GM21423 (cell line): ENCODE measurements at regions not wholly inside any gene's neighbourhood (a gene's known extent, or its start where the extent isn't known, plus 50 kb on each side); places are given as distances from the start of the nearest gene placed in this dataset.
"Not testable (repeated sequence)": the region's sequence is repeated elsewhere in the genome, so short reads cannot be mapped to it uniquely, and the experiment has no call there.

Experiments used
- ATAC-seq: cut with Tn5 transposase; IDR thresholded peaks from one replicate; pipeline ENCODE4 v1.9.1; 2021; ENCODE audit warnings: mild to moderate bottlenecking, moderate library complexity; ENCODE audit not compliant: unreplicated experiment

DNA sequence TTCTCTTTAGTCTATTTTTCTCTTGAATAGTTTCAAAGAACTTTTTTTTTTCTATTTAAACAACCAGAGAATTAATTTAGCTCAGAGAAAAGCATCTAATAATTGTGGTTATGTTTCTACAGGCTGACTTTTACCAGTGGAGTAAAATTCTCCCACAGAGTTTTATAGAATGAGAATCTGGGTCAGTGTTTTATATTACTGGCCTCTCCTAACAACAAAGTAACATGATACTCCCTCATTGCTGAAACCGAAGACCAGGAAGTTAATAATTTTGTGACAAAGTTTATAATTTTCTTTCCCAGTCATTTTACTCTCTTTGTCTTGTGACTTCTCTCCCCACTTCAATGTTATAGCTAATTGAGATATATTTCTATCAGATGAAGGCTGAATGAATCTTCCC is 946.9 kb downstream of the EPHA3 start:
- no peak for ATAC-seq

DNA sequence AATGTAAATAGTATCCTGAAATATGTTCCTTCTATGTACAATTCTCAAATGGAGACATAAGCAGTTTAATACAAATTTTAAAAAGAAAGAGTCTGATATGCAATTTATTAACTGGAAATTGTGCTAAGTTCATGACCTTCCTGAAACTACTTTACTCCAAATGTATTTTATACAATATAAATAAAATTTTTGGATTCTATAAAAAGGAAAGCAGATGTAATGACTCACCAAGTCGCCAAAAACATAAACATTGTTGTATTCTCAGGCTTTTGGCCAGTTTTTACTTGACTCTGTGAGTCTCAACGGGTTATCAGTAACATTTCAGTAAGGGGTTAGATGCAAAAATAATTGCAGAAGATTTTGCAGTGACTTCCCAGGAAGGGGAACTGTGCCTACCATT is 948.2 kb downstream of the EPHA3 start:
- ATAC-seq, result no peak

- ATAC-seq, result no peak
Observed at GRCh38 chr3:90056281-90057032, 949.0 kb downstream of the EPHA3 start.

DNA sequence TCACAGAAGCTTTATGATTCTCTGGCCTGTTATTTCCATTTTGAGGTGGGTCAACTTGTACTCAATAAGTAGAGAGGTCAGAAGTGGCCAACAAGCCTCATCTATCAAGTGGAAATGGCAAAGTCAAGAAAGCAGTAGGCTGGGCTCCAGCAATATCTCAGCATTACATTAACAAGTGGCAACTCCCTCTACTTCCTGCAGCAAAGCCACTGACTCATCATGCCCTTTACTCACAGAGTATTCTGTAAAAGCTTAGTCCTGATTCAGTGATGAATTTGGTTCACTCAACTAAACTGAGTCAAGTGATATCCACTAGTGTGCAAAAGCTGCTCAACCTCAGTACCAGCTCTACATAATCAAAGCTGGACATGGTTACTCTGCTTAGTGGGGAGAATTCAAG is 954.6 kb downstream of the EPHA3 start:
- ATAC-seq, result no peak

DNA sequence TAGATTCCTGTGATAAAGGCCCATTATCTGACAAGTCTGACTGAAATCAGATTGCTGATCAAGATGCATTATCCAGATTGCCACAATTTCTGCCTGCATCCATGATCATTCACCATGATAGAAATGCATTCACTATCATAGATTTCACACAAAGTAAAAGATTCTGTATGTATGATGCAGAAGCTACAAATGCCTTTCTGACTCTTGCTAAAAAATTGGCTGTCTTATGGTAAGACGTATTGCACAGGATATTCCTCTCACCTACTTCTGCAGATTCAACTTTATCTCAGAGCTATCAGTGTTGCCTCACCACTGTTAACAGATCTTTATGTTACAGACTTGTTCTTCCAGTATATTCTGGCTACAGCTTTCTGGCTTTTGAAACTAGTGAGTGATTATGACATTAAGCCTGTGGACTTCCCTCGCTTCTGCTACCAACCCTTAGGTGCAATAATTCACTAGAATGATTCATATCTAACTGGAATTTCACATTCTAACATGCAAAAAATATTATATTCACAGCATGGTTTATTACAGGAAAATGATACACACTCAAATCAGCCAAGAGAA is 955.3 kb downstream of the EPHA3 start:
- ATAC-seq, result no peak

DNA sequence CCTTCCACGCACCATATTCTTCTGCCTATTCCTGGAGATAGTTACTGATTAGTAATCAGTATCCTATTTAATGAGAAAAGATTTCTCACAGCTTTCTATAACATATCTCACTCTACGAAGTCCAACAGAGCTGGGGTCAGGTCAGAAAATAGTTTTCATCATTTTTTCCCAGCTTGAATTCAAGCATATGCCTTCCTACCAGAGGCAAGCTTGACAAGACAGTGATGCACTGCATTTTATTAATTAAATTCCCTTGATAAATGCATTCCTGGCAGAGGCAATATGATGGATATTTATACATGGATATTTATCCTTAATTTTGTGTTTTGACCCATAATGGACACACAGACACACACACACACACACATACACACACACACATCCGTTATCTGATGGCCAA is 961.4 kb downstream of the EPHA3 start:
- ATAC-seq, result no peak

GRCh38 chr3:90069748-90070147 is 962.3 kb downstream of the EPHA3 start:
- no peak for ATAC-seq

DNA sequence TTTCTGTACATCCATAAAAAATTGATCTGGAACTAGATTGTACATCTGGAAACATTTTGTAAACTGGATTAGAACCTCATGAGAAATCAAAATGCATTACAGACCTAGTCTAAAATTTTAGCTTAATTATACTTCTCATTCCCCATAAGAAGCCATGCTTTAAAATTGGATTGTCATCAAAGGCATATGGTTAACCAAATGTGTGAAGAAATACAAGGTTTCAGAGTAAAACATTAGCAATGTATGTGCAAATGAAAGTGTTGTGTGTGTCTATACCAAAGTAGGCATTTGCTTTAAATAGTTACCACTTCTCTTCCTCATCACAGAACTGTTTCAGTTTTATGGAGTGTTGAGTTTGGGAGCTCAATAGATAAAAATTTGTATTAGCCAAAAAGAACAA is 968.7 kb downstream of the EPHA3 start:
- no peak for ATAC-seq

- no peak for ATAC-seq
Observed at GRCh38 chr3:90080988-90081387, 973.6 kb downstream of the EPHA3 start.

- ATAC-seq, result not testable (repeated sequence)
Observed at GRCh38 chr3:90086297-90086696, 978.9 kb downstream of the EPHA3 start.

DNA sequence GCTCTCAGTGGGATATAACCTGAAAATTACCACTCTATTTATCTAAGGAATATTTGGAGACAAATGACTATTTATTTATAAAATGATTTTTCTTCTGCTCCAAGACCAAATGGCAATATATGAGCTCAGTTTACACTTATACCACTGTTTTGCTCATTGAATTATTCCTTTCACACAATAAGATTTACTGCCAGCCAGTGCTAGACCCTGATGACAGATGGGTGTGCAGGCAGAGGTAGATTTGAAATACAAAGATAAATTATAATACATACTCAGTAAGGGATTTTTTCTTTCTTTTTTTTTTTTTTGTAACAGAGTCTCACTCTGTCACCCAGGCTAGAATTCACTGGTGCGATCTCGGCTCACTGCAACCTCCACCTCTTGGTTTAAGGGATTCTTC is 980.3 kb downstream of the EPHA3 start:
- ATAC-seq, result no peak

DNA sequence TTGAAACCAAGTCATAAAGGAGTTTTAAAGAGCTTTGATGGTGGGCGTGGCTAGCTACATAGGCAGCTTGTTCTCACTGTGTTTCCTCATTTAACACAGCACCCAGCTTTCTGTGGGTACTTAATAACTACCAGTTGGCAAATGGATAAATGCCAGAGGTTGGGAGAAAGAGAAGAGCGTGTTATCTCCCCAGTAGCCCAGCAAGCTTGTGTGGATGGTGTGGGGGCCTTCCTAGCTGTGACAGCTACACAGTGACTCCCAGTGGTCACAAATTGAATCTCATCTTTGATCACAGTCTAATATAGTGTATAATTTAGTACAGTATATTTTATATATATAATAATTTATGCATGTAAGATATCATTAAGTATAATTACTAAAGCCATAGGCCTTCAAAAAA is 984.1 kb downstream of the EPHA3 start:
- peak; percentile 59 for ATAC-seq

- ATAC-seq, result no peak
Observed at GRCh38 chr3:90092994-90093393, 985.6 kb downstream of the EPHA3 start.

DNA sequence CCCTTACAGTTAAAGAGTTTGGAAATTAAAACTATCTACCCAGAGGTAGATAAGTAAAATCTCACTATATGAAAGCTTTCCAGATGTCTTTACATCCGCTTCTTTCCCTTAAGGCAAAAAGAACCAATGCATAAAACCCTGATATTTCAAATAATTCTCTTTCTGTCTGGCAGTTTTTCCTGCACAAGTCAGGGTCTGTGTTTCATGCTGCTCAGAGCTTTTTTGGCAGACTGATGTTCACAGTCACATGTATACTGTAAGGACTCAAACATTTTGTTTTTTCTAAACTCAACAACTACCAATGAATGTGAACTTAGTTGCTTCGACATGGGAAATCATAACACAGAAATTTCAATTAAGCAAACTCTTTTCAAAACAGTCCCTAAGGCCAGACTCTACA is 988.4 kb downstream of the EPHA3 start:
- no peak for ATAC-seq

DNA sequence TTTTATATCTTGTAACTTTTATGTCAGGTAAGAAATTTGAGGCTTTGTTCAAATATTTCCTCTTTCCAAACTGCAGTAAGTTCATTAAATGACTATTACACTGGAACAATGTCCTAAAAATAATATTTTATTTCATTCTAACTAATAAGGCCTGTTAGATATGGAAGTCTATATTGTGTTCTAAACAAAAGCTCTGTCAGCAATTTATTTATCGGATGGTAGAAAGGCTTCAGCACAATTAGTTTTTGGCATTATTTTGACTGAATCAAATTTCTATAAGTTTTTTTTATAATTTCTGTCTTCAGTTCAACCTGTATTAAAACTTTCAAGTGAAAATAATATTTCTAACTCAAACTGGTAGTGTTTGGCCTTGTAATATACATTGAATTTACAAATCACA is 992.1 kb downstream of the EPHA3 start:
- ATAC-seq, result no peak

DNA sequence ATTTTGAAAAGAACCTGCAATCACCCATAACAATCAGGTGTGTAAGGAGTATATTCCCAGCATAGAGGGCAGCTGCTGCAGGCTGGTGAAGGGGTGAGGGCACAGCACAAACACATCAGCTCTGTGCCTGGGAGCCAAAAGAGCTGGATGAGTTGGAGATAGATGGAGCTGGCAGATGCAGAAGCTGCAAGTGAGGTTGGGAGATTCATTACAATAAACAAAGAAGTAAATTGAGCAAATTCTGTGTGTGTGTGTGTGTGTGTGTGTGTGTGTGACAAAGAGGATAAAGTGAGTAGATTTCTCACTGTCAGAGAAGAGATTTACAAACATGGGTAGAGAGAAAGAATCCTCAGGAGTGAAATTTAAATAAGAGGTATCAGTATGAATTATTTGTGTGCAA is 994.7 kb downstream of the EPHA3 start:
- ATAC-seq, result no peak

DNA sequence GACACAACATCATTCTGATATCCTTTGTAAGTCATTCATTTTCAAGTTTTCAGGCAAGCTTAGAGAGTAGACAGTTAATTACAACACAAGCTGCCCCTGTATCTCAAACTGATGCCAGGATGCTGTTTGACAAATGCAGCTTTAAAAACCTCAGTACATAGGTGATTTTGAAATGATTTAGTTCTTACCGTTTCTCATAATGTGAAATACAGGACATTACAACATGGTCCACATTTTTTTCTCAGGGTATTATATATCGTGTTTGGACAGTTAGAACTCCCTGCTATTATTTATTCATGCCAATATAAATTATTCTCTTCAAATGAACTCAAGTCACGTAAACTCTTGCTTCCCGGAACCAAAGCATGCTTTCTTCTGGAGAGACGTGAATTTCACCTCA is 1013.9 kb downstream of the EPHA3 start:
- ATAC-seq, result no peak

DNA sequence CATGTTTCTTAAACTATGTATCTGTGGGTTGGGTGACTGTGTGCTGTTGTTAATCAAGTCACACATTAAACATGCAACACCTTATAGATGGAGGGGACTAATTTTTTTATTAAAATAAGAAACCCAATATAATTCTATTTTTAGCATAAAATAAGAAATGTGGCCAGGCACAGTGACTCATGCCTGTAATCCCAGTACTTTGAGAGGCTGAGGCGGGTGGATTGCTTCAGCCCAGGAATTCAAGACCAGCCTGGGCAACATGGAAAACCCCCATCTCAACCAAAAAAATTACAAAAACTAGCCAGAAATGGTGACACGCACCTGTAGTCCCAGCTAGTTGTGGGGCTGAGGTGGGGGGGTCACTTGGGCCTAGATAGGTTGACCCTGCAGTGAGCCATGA is 1021.0 kb downstream of the EPHA3 start:
- ATAC-seq, result no peak

DNA sequence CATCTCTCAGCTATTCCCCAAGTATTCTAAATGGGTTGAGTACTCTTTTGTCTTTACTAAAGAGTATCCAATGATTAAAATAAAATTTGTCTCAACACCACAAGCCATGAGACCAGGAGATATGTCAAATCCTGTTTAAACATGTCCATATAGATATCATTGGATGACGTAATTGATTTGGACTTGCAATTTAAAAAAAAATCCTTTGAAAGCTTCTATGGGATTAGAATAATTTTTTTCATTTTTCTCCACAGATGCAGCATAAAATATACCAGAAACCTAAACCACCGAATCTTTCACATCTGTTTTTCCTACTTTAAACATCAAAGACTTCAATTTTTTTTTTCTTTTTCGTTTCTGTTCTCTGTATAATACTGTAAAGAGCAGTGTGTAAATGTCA is 1022.3 kb downstream of the EPHA3 start:
- no peak for ATAC-seq

DNA sequence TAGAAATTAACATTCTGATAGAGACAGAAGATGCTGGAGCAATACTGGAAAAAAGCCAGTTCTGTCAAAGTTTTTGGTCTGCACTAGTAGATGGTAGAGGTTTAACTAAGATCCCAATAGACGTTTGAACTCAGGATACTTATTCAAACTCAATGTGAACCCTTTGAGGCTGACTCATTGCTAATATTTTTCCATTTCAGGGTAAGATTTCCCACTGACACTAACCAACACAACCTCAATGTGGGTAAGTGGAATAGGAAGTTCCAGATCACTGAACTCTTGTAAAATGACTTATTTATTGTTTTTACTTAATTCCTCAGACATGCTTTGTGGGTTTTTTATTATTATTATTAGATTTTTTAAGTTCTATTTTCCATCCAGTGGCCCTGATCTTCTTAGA is 1024.8 kb downstream of the EPHA3 start:
- ATAC-seq, result no peak

DNA sequence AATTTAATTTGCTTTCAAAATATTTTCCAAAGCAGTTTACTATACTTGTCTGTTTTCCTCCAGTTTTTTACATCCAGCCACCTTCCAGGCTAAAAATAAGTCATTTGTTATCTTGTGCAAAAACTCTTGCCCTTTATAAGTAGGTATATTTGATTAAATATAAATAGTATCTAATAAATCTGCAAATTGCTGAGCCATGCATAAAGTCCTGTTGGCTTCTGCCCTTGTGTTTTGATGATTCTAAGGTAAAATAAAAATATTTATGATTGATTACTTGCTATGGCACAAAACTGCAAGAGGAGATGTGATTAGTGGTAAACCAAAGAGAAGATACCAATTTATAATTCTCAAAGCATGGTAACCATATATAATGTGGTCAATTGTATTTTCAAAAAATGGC is 1026.7 kb downstream of the EPHA3 start:
- ATAC-seq, result no peak

GRCh38 chr3:90136456-90137191 is 1029.2 kb downstream of the EPHA3 start:
- ATAC-seq, result no peak
